Hepatocyte (in vitro differentiated cells): ENCODE measurements at regions not wholly inside any gene's neighbourhood (a gene's known extent, or its start where the extent isn't known, plus 50 kb on each side); places are given as distances from the start of the nearest gene placed in this dataset.

Experiments
- EZH2 ChIP-seq: fragments of 200-600 bp; sonication (generic); IDR thresholded peaks from 2 replicates; pipeline ENCODE4 v1.6.1; 2016; ENCODE audit warnings: antibody characterized with exemption, mild to moderate bottlenecking, borderline replicate concordance
- EZH2phosphoT487 ChIP-seq: fragments of 200-600 bp; sonication (generic); IDR thresholded peaks from one replicate; pipeline ENCODE4 v1.6.1; 2018; ENCODE audit warnings: antibody characterized with exemption, mild to moderate bottlenecking, low read depth, moderate library complexity; ENCODE audit not compliant: unreplicated experiment, severe bottlenecking
- TF ChIP-seq, protein P1 (sequence below): fragments of 200-600 bp; sonication (generic); IDR thresholded peaks from 2 replicates; pipeline ENCODE4 v1.5.1; 2016; ENCODE audit warnings: antibody characterized with exemption, mild to moderate bottlenecking; ENCODE audit not compliant: poor library complexity

- TF ChIP-seq, protein P1, sequence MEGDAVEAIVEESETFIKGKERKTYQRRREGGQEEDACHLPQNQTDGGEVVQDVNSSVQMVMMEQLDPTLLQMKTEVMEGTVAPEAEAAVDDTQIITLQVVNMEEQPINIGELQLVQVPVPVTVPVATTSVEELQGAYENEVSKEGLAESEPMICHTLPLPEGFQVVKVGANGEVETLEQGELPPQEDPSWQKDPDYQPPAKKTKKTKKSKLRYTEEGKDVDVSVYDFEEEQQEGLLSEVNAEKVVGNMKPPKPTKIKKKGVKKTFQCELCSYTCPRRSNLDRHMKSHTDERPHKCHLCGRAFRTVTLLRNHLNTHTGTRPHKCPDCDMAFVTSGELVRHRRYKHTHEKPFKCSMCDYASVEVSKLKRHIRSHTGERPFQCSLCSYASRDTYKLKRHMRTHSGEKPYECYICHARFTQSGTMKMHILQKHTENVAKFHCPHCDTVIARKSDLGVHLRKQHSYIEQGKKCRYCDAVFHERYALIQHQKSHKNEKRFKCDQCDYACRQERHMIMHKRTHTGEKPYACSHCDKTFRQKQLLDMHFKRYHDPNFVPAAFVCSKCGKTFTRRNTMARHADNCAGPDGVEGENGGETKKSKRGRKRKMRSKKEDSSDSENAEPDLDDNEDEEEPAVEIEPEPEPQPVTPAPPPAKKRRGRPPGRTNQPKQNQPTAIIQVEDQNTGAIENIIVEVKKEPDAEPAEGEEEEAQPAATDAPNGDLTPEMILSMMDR, result no peak
- TF ChIP-seq EZH2phosphoT487, result no peak
- no peak for TF ChIP-seq EZH2
These were observed 569.5 kb downstream of the TYW1 start for GRCh38 chr7:67566101-67566500.
